Spleen (tissue), 7 donors: ENCODE measurements at regions not wholly inside any gene's neighbourhood (a gene's known extent, or its start where the extent isn't known, plus 50 kb on each side); places are given as distances from the start of the nearest gene placed in this dataset.

Experiments used
- POLR2A ChIP-seq, 3 donors: fragments of 450-650 bp; IDR thresholded peaks; one replicate each; pipeline ENCODE4 v1.5.1; 2017; ENCODE audit warnings: antibody characterized with exemption in 3 of 3, mild to moderate bottlenecking in 1 of 3
- POLR2AphosphoS5 ChIP-seq, 3 donors: sonication (generic); formaldehyde crosslinking; IDR thresholded peaks; one replicate each; pipeline ENCODE4 v1.5.1; 2017; ENCODE audit warnings: antibody characterized with exemption in 3 of 3
- TF ChIP-seq, protein P1 (sequence below), 11 experiments: fragments of 200-600 bp in 7 of 11; fragments of 450-650 bp in 4 of 11; sonication (generic) in 4 of 11; IDR thresholded peaks in 8 of 11; conservative IDR thresholded peaks in 3 of 11; 1 replicate in 7 of 11; 2 replicates in 4 of 11; pipeline versions ENCODE4 v1.4.0 to v1.8.0; 2016 to 2021; ENCODE audit warnings: antibody characterized with exemption in 11 of 11, inconsistent platforms in 4 of 11, mild to moderate bottlenecking in 1 of 11
- donor health status: DM: no; HTN: no; CAD: no; lungs with moderate emphysema.
- donor health status: DM: no; HTN: no; CAD: no.
- donor health status: DM: no; HTN: no; CAD: no.

DNA sequence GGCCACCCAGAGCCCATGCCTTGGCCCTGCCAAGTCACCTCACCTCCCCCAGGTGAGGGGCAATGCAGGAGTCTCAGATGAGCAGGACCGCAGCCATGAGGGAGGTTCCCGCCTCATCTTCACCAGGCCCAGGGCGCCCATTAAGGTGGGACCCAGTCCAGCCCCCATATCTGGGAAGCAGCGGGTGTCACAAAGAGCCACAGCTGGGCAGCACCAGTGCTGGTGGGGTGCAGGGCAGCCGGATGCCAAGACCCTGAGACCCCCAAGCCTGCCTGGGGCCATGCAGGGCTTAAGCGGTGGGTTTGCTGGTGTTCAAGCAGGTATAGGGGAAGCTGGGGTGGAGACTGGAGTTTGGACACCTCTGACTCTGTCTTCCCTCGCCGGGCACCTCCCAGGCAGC lies 237.8 kb upstream of the GSE1 start:
- TF ChIP-seq, protein P1, sequence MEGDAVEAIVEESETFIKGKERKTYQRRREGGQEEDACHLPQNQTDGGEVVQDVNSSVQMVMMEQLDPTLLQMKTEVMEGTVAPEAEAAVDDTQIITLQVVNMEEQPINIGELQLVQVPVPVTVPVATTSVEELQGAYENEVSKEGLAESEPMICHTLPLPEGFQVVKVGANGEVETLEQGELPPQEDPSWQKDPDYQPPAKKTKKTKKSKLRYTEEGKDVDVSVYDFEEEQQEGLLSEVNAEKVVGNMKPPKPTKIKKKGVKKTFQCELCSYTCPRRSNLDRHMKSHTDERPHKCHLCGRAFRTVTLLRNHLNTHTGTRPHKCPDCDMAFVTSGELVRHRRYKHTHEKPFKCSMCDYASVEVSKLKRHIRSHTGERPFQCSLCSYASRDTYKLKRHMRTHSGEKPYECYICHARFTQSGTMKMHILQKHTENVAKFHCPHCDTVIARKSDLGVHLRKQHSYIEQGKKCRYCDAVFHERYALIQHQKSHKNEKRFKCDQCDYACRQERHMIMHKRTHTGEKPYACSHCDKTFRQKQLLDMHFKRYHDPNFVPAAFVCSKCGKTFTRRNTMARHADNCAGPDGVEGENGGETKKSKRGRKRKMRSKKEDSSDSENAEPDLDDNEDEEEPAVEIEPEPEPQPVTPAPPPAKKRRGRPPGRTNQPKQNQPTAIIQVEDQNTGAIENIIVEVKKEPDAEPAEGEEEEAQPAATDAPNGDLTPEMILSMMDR (IDR thresholded peaks at IDR 0.05 in 8 of 11, conservative IDR thresholded peaks at IDR 0.05 in 3 of 11), result no peak
- TF ChIP-seq POLR2A (IDR thresholded peaks at IDR 0.05) (no peak), POLR2AphosphoS5 (IDR thresholded peaks at IDR 0.05) (no peak)
